SK-N-SH (cell line): ENCODE measurements at regions not wholly inside any gene's neighbourhood (a gene's known extent, or its start where the extent isn't known, plus 50 kb on each side); places are given as distances from the start of the nearest gene placed in this dataset.

ENCODE experiments used
- CTCF ChIA-PET: fragments of 300-600, 350-600 bp; formaldehyde crosslinking; extraction: SDS; loops from one replicate; lab custom pipeline; 2021; lab: Yijun Ruan, JAX
- POLR2A ChIA-PET: fragments of 350-600 bp; sonication (Branson Sonifier 250); formaldehyde crosslinking; extraction: SDS; loops from one replicate; lab custom pipeline; 2020; ENCODE audit warnings: antibody characterized with exemption, inconsistent platforms; lab: Yijun Ruan, JAX
- DNase-seq: peaks from one replicate; pipeline ENCODE4 v3.0.0; 2012
- H2AFZ ChIP-seq: fragments of 200-600 bp; sonication (generic); 2 replicates; pipeline ENCODE4 v1.8.1; 2016; ENCODE audit warnings: antibody characterized with exemption, mild to moderate bottlenecking, low read depth
- H3F3A ChIP-seq: fragments of 200-600 bp; sonication (generic); replicated peaks from 2 replicates; pipeline ENCODE3; 2016; ENCODE audit warnings: antibody characterized with exemption, mild to moderate bottlenecking; ENCODE audit not compliant: insufficient read depth
- H3K27ac ChIP-seq, 2 experiments: fragments of 200-500 bp in 1 of 2; fragments of 200-600 bp in 1 of 2; sonication (Bioruptor generic) in 1 of 2; sonication (generic), shearing (Covaris generic) in 1 of 2; 2 replicates each; pipeline versions ENCODE4 v1.5.1 to v1.6.1; 2014 to 2016; ENCODE audit warnings: low read depth in 2 of 2, inconsistent platforms in 1 of 2, low read length in 1 of 2, mild to moderate bottlenecking in 1 of 2, mixed read lengths in 1 of 2
- H3K27me3 ChIP-seq: fragments of 200-600 bp; sonication (generic), shearing (Covaris generic); 2 replicates; pipeline ENCODE4 v1.6.1; 2016; ENCODE audit warnings: mixed run types; ENCODE audit not compliant: insufficient read depth
- H3K36me3 ChIP-seq, 2 experiments: fragments of 200-500 bp in 1 of 2; fragments of 200-600 bp in 1 of 2; sonication (Bioruptor generic) in 1 of 2; sonication (generic) in 1 of 2; replicated peaks in 1 of 2; 2 replicates each; pipeline versions ENCODE3 to v1.5.1; 2014 to 2016; ENCODE audit warnings: low read length in 1 of 2, mild to moderate bottlenecking in 1 of 2; ENCODE audit not compliant: insufficient read depth in 2 of 2, control insufficient read depth in 1 of 2
- H3K4me1 ChIP-seq, 2 experiments: fragments of 200-500 bp in 1 of 2; fragments of 200-600 bp in 1 of 2; sonication (Bioruptor generic) in 1 of 2; sonication (generic), shearing (Covaris generic) in 1 of 2; 2 replicates each; pipeline versions ENCODE4 v1.5.1 to v1.6.1; 2014 to 2016; ENCODE audit warnings: low read depth in 1 of 2, low read length in 1 of 2, mixed run types in 1 of 2; ENCODE audit not compliant: insufficient read depth in 2 of 2, control insufficient read depth in 1 of 2
- H3K4me2 ChIP-seq: fragments of 200-600 bp; sonication (generic), shearing (Covaris generic); 2 replicates; pipeline ENCODE4 v1.6.1; 2017; ENCODE audit warnings: mixed run types
- H3K4me3 ChIP-seq, 2 experiments: fragments of 200-500 bp in 1 of 2; fragments of 200-600 bp in 1 of 2; sonication (Bioruptor generic) in 1 of 2; sonication (generic), shearing (Covaris generic) in 1 of 2; 2 replicates each; pipeline versions ENCODE4 v1.5.1 to v1.8.1; 2014 to 2016; ENCODE audit warnings: low read depth in 2 of 2, inconsistent platforms in 1 of 2, low read length in 1 of 2, mild to moderate bottlenecking in 1 of 2, mixed read lengths in 1 of 2, moderate library complexity in 1 of 2
- H3K79me2 ChIP-seq: fragments of 200-600 bp; sonication (generic); 2 replicates; pipeline ENCODE4 v1.8.1; 2017; ENCODE audit warnings: mild to moderate bottlenecking; ENCODE audit not compliant: insufficient read depth
- H3K9ac ChIP-seq: fragments of 200-600 bp; sonication (generic); 2 replicates; pipeline ENCODE4 v1.6.1; 2017; ENCODE audit warnings: mixed run types
- H3K9me2 ChIP-seq: fragments of 200-600 bp; sonication (generic); 2 replicates; pipeline ENCODE4 v1.6.1; 2017; ENCODE audit warnings: mixed run types
- H3K9me3 ChIP-seq: fragments of 200-600 bp; sonication (generic); 2 replicates; pipeline ENCODE4 v1.6.1; 2017; ENCODE audit warnings: mixed run types, mild to moderate bottlenecking, moderate library complexity
- H4K20me1 ChIP-seq: fragments of 200-600 bp; sonication (generic); 2 replicates; pipeline ENCODE4 v1.6.1; 2017; ENCODE audit warnings: mild to moderate bottlenecking, mixed run types; ENCODE audit not compliant: insufficient read depth
- ELF1 ChIP-seq: IDR thresholded peaks from 2 replicates; pipeline ENCODE4 v1.4.0; 2012
- EZH2phosphoT487 ChIP-seq: fragments of 200-600 bp; sonication (generic); IDR thresholded peaks from 2 replicates; pipeline ENCODE4 v1.6.1; 2017; ENCODE audit warnings: low read depth, mixed run types, mild to moderate bottlenecking, antibody characterized with exemption, moderate library complexity, borderline replicate concordance
- FOSL2 ChIP-seq: IDR thresholded peaks from 2 replicates; pipeline ENCODE4 v1.4.0; 2012; ENCODE audit warnings: low read depth, mild to moderate bottlenecking, moderate library complexity, borderline replicate concordance
- GATA2 ChIP-seq: sonication (generic); formaldehyde crosslinking; IDR thresholded peaks from 2 replicates; pipeline ENCODE4 v1.5.0; 2020; ENCODE audit warnings: mild to moderate bottlenecking, missing genetic modification reagents
- MXI1 ChIP-seq: IDR thresholded peaks from 2 replicates; pipeline ENCODE4 v1.6.1; 2012; ENCODE audit warnings: mild to moderate bottlenecking, low read depth, low read length, improper control_type of control experiment
- NFIC ChIP-seq: IDR thresholded peaks from 2 replicates; pipeline ENCODE4 v1.4.0; 2012; ENCODE audit warnings: borderline replicate concordance
- NRF1 ChIP-seq: IDR thresholded peaks from 2 replicates; pipeline ENCODE4 v1.6.1; 2012; ENCODE audit warnings: low read depth, mild to moderate bottlenecking, low read length
- RFX5 ChIP-seq: IDR thresholded peaks from 2 replicates; pipeline ENCODE4 v1.6.1; 2012; ENCODE audit warnings: mild to moderate bottlenecking, improper control_type of control experiment, low read length
- RXRA ChIP-seq: IDR thresholded peaks from 2 replicates; pipeline ENCODE4 v1.4.0; 2012; ENCODE audit warnings: low read depth, mild to moderate bottlenecking, borderline replicate concordance
- SIN3A ChIP-seq: IDR thresholded peaks from 2 replicates; pipeline ENCODE4 v1.6.1; 2012; ENCODE audit warnings: low read depth, mild to moderate bottlenecking, low read length, moderate library complexity, borderline replicate concordance
- TAF1 ChIP-seq: IDR thresholded peaks from 2 replicates; pipeline ENCODE4 v1.6.1; 2012; ENCODE audit warnings: low read depth, mild to moderate bottlenecking, low read length, moderate library complexity, borderline replicate concordance
- TEAD4 ChIP-seq: IDR thresholded peaks from 2 replicates; pipeline ENCODE4 v1.4.0; 2012; ENCODE audit warnings: mild to moderate bottlenecking, borderline replicate concordance; ENCODE audit not compliant: insufficient read depth
- YY1 ChIP-seq: IDR thresholded peaks from 2 replicates; pipeline ENCODE4 v1.4.0; 2012; ENCODE audit warnings: low read depth, mild to moderate bottlenecking
- WGBS: methylation state at CpG from one replicate; pipeline ENCODE4 v1.1.6; 2017; ENCODE audit warnings: low lambda C conversion rate; 5-methylcytosine and 5-hydroxymethylcytosine counted together
- TF ChIP-seq, protein P1 (sequence below): IDR thresholded peaks from 2 replicates; pipeline ENCODE4 v1.4.0; 2012; ENCODE audit warnings: low read depth, borderline replicate concordance
- TF ChIP-seq, protein P2 (sequence below): fragments of 200-600 bp; sonication (generic); IDR thresholded peaks from 2 replicates; pipeline ENCODE4 v1.6.1; 2017; ENCODE audit warnings: antibody characterized with exemption, mild to moderate bottlenecking, moderate library complexity
- TF ChIP-seq, protein P3 (sequence below): fragments of 150-350 bp; IDR thresholded peaks from 2 replicates; pipeline ENCODE4 v1.6.1; 2016; ENCODE audit warnings: mild to moderate bottlenecking, low read depth, low read length
- TF ChIP-seq, protein P4 (sequence below): IDR thresholded peaks from 2 replicates; pipeline ENCODE4; 2012

DNA sequence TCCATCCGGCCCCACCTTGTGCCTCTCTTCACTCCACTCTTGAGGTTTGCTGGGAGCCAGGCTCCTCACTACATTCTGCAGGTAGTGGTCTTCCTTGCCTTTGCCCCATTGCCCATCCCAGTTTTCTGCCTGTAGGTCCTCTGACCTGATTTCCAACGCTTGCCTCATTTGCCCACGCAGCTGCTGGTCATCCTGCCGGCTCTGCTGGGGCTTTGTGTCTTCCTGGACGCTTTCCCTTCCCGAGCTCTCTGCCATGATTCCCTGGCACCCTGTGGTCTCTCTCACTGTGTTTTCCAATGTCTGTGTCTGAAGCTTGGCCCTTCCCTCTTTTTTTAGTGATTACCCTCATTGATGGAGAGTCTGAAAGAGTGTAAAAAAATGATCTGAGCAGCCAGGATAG, 451.6 kb downstream of the UTRN start:
- no peak overlapping the region for H3K9ac ChIP-seq
- POLR2A ChIA-PET: no interaction called here
- H2AFZ ChIP-seq: no peak overlapping the region
- no peak overlapping the region for H3K27ac ChIP-seq
- CTCF ChIA-PET: interaction anchor here (1.5 kb wide), 1 partner anchor 14 kb away, joined by 3 read pairs; no protein-coding TSS in a partner anchor
- no peaks in the 10 kb centered on the region for H3K9me2 ChIP-seq
- no peaks in the 10 kb centered on the region for H3K9me3 ChIP-seq
- TF ChIP-seq RXRA: no peak
- no peak for TF ChIP-seq MXI1
- no peak for TF ChIP-seq NFIC
- TF ChIP-seq FOSL2: no peak
- TF ChIP-seq EZH2phosphoT487: no peak
- no peaks in the 10 kb centered on the region for H3K27me3 ChIP-seq
- no peak overlapping the region for H3K4me3 ChIP-seq
- no peaks in the 10 kb centered on the region; a peak in 2 of 4 replicates for H3K4me1 ChIP-seq
- peaks cover 0 to 2% of the 10 kb centered on the region in 2 experiments for H3K36me3 ChIP-seq
- H3F3A ChIP-seq: peaks cover 4% of the 10 kb centered on the region
- H3K4me2 ChIP-seq: no peak overlapping the region
- no peaks in the 10 kb centered on the region for H4K20me1 ChIP-seq
- no peak for DNase-seq
- WGBS: 79% methylated on average over 6 of the region's 6 CpGs
- no peaks in the 10 kb centered on the region for H3K79me2 ChIP-seq

DNA sequence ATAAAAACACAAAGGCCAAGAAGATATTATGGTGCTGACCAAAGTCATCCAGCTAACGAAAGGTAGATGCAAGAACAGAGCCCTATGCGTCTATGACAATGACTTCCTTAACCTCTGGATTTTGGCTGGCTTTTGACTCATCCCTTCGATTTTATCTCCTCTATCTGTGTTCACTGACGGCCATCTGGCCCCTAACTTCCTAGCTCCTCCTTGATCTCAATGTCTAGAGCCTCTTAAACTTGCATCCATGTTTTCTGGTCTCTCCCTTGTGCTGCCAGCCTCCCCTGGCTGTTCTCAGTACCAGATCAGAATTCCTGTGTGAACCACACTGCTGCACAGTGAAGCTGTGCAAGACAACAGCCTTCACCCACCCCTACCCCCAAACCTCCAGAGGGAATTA, 452.9 kb downstream of the UTRN start:
- no peaks in the 10 kb centered on the region; a peak in 2 of 4 replicates for H3K4me1 ChIP-seq
- TF ChIP-seq NFIC (no peak), GATA2 (CRISPR knock-in tag) (no peak), TAF1 (no peak), TEAD4 (no peak), YY1 (no peak), RFX5 (no peak), NRF1 (no peak), ELF1 (no peak), SIN3A (no peak), EZH2phosphoT487 (no peak)
- TF ChIP-seq, protein P1, sequence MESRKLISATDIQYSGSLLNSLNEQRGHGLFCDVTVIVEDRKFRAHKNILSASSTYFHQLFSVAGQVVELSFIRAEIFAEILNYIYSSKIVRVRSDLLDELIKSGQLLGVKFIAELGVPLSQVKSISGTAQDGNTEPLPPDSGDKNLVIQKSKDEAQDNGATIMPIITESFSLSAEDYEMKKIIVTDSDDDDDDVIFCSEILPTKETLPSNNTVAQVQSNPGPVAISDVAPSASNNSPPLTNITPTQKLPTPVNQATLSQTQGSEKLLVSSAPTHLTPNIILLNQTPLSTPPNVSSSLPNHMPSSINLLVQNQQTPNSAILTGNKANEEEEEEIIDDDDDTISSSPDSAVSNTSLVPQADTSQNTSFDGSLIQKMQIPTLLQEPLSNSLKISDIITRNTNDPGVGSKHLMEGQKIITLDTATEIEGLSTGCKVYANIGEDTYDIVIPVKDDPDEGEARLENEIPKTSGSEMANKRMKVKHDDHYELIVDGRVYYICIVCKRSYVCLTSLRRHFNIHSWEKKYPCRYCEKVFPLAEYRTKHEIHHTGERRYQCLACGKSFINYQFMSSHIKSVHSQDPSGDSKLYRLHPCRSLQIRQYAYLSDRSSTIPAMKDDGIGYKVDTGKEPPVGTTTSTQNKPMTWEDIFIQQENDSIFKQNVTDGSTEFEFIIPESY: no peak
- TF ChIP-seq, protein P2, sequence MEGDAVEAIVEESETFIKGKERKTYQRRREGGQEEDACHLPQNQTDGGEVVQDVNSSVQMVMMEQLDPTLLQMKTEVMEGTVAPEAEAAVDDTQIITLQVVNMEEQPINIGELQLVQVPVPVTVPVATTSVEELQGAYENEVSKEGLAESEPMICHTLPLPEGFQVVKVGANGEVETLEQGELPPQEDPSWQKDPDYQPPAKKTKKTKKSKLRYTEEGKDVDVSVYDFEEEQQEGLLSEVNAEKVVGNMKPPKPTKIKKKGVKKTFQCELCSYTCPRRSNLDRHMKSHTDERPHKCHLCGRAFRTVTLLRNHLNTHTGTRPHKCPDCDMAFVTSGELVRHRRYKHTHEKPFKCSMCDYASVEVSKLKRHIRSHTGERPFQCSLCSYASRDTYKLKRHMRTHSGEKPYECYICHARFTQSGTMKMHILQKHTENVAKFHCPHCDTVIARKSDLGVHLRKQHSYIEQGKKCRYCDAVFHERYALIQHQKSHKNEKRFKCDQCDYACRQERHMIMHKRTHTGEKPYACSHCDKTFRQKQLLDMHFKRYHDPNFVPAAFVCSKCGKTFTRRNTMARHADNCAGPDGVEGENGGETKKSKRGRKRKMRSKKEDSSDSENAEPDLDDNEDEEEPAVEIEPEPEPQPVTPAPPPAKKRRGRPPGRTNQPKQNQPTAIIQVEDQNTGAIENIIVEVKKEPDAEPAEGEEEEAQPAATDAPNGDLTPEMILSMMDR: no peak
- TF ChIP-seq, protein P3, sequence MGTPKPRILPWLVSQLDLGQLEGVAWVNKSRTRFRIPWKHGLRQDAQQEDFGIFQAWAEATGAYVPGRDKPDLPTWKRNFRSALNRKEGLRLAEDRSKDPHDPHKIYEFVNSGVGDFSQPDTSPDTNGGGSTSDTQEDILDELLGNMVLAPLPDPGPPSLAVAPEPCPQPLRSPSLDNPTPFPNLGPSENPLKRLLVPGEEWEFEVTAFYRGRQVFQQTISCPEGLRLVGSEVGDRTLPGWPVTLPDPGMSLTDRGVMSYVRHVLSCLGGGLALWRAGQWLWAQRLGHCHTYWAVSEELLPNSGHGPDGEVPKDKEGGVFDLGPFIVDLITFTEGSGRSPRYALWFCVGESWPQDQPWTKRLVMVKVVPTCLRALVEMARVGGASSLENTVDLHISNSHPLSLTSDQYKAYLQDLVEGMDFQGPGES: no peak
- TF ChIP-seq, protein P4, sequence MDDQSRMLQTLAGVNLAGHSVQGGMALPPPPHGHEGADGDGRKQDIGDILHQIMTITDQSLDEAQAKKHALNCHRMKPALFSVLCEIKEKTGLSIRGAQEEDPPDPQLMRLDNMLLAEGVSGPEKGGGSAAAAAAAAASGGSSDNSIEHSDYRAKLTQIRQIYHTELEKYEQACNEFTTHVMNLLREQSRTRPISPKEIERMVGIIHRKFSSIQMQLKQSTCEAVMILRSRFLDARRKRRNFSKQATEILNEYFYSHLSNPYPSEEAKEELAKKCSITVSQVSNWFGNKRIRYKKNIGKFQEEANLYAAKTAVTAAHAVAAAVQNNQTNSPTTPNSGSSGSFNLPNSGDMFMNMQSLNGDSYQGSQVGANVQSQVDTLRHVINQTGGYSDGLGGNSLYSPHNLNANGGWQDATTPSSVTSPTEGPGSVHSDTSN: no peak
- WGBS: 48% methylated on average over 4 of the region's 4 CpGs

More for the DNA sequence above, 452.9 kb downstream of the UTRN start:
- CTCF ChIA-PET: interaction anchor here (1.5 kb wide), 1 partner anchor 13 kb away, joined by 3 read pairs; no protein-coding TSS in a partner anchor
- POLR2A ChIA-PET: no interaction called here
- Histone ChIP-seq H3K27me3 (no peaks in the 10 kb centered on the region), H3K79me2 (no peaks in the 10 kb centered on the region), H3K9me2 (no peaks in the 10 kb centered on the region), H3K36me3 (peaks cover 0 to 2% of the 10 kb centered on the region in 2 experiments), H3F3A (peaks cover 4% of the 10 kb centered on the region), H3K4me3 (no peak overlapping the region), H3K9ac (no peak overlapping the region), H2AFZ (no peak overlapping the region), H3K9me3 (no peaks in the 10 kb centered on the region), H4K20me1 (no peaks in the 10 kb centered on the region), H3K4me2 (no peak overlapping the region), H3K27ac (no peak overlapping the region)
- DNase-seq: no peak
